ENCODE measurements at regions not wholly inside any gene's neighbourhood (a gene's known extent, or its start where the extent isn't known, plus 50 kb on each side); places are given as distances from the start of the nearest gene placed in this dataset.

DNA sequence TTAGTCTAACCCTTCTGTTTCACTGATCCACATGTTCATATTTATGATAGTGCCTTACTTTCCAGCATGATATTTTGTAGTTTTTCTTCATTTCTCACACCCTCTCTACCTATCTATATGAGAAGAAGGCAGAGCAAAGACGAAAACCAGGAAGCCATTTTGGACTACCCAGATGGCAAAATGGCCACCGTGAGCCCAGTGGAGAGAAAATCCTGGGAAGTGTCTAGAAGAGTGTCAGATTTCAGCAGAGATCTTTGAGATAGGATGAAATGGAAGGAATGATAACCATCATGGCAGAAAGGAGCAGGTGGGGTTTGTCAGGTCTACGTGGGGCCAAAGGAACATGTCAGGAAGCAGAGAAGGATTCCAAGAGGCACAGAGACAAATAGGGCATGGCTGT, 84.0 kb upstream of the MYCN start:
- Mint-ChIP-seq H3K9me3 (no peaks in the 10 kb centered on the region), H3K27ac (no peak overlapping the region), H3K4me3 (no peak overlapping the region), H3K27me3 (no peaks in the 10 kb centered on the region), H3K36me3 (ENCODE audit: low read depth) (no peaks in the 10 kb centered on the region), H3K4me1 (no peaks in the 10 kb centered on the region)
- POLR2A ChIA-PET = no interaction called here
- DNase-seq = no peak
- CTCF ChIA-PET = interaction anchor here (0.7 kb wide), 1 partner anchor 620 kb away, joined by 3 read pairs; no protein-coding TSS in a partner anchor

DNA sequence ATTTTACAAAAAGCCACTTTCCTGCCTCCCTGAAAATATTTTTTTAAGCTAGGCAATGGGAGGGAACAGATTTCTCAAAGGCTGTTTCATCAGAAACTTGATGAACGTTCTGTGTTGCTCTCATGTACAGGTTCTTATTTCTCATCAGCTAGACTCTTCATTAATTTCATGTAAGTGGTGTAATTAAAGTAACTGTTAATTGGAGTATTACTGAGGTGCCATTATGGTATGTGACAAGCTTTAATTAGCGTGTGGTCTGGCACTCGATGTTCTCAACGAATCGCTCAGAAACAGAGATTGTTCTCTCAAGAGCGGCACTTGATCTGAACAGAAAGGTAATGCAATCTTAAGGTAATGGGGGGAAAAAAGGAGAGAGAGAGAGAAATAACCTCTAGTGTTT, 81.9 kb upstream of the MYCN start:
- Mint-ChIP-seq H3K27me3 (no peaks in the 10 kb centered on the region), H3K27ac (no peak overlapping the region), H3K36me3 (ENCODE audit: low read depth) (no peaks in the 10 kb centered on the region), H3K9me3 (no peaks in the 10 kb centered on the region), H3K4me3 (no peak overlapping the region), H3K4me1 (no peaks in the 10 kb centered on the region)
- POLR2A ChIA-PET = no interaction called here
- CTCF ChIA-PET = interaction anchor here (1.4 kb wide), 1 partner anchor 13 kb away, joined by 3 read pairs; no protein-coding TSS in a partner anchor
- DNase-seq = no peak

DNA sequence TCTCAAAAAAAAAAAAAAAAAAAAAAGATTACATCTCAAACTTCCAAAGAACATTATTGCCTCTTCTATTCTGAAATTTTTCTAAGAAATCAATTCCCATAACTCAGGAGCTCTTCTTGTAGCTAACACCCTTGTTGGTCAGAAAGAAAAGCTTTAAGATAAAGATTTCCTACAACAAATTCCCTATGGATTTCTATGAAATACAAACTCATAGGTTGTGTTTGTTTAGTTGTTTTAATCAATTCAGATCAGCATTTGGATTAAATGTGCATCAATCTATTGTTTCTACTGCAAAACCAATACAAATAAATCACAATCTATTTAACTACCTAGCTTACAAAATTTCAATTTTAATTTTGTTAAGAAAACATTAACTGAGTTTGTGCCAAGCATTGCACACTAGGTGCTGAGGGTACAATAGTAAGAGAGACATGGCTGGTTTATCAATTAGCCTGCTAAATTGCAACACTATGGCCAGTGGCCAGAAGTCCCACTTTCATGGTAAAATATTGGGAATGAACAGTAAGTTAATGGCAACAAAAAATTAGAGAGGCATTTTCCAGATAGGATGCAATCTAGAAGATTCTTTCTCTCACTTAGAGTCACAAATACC, 80.2 kb upstream of the MYCN start:
- no peaks in the 10 kb centered on the region for H3K27me3 Mint-ChIP-seq
- no peak for DNase-seq
- H3K27ac Mint-ChIP-seq = no peak overlapping the region
- no peak overlapping the region for H3K4me3 Mint-ChIP-seq
- H3K9me3 Mint-ChIP-seq = no peaks in the 10 kb centered on the region
- POLR2A ChIA-PET = no interaction called here
- CTCF ChIA-PET = no interaction called here
- no peaks in the 10 kb centered on the region for H3K36me3 Mint-ChIP-seq (ENCODE audit: low read depth)
- H3K4me1 Mint-ChIP-seq = no peaks in the 10 kb centered on the region

DNA sequence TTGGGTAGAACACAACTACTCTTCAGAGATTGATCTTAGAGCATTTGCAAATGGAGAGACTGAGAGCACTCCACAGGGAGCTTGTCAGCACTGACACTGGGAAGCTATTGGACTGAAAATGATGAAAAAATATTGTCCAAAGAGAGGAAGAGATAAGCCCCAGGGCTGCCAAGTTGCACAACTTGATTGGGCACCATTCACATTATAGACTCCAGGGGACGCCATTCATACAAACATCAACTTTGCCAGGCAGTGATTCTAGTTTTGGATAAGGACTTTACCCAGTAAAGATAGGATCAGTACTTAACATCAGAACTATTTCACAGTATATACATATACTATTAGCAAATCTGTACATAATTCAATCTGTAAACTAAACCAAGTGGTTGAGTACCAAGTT, 79.6 kb upstream of the MYCN start:
- ChIA-PET POLR2A (no interaction called here), CTCF (no interaction called here)
- Mint-ChIP-seq H3K4me3 (no peak overlapping the region), H3K27ac (no peak overlapping the region), H3K9me3 (no peaks in the 10 kb centered on the region), H3K36me3 (ENCODE audit: low read depth) (no peaks in the 10 kb centered on the region), H3K4me1 (no peaks in the 10 kb centered on the region), H3K27me3 (no peaks in the 10 kb centered on the region)
- no peak for DNase-seq

DNA sequence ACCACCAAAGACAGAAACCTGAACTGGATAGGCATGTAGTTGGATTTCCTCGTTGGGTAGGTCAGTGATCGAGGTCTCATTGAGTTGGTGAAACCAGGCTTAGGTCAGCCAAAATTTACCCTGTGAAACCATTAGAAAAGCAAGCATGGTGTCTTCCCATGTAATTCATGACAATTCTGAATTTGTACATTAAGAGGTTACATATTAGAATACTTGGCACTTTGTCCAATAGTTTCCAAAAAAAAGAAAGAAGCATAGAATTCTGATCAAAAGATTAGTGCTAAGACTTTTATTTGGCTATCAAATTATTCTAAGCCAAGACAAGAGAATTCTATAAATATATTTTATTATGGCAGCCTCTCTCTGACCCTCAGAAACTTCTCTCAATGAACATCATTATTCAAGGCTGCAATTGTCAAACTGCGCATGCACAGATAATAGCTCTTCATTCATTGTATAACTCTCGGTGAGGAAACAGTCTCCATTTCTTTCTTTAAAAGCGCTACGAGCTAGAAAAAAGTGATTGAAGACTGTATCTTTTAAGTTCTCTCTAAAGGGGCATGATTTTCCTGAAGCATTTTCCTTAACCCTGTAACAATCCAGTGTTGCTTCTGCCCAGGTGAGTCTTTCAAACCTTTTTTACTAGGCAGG, 79.1 kb upstream of the MYCN start:
- Mint-ChIP-seq H3K36me3 (ENCODE audit: low read depth) (no peaks in the 10 kb centered on the region), H3K27me3 (no peaks in the 10 kb centered on the region), H3K4me3 (no peak overlapping the region), H3K4me1 (no peaks in the 10 kb centered on the region), H3K27ac (no peak overlapping the region), H3K9me3 (no peaks in the 10 kb centered on the region)
- no peak for DNase-seq
- ChIA-PET POLR2A (no interaction called here), CTCF (no interaction called here)

DNA sequence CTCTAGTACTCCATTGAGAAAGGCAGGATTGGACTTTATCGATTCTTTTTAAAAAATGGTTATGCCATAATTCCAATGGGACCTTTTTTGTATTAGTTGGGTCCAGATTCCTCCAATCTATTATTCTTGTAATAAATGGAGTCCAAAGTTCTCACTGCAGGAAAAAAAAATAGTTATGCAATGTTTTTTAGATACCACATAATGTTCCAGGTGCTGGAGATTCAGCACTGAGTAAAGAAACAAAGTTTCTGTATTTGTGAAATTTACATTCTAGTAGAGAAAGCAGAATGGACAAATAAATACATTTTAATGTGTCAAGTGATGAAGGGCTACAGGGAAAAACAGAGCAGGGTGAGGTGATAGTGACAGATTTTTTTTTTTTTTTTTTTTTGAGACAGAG, 78.5 kb upstream of the MYCN start:
- no peak overlapping the region for H3K27ac Mint-ChIP-seq
- ChIA-PET POLR2A (no interaction called here), CTCF (no interaction called here)
- no peaks in the 10 kb centered on the region for H3K27me3 Mint-ChIP-seq
- no peaks in the 10 kb centered on the region for H3K9me3 Mint-ChIP-seq
- H3K4me3 Mint-ChIP-seq = no peak overlapping the region
- H3K36me3 Mint-ChIP-seq (ENCODE audit: low read depth) = no peaks in the 10 kb centered on the region
- H3K4me1 Mint-ChIP-seq = no peaks in the 10 kb centered on the region
- no peak for DNase-seq

DNA sequence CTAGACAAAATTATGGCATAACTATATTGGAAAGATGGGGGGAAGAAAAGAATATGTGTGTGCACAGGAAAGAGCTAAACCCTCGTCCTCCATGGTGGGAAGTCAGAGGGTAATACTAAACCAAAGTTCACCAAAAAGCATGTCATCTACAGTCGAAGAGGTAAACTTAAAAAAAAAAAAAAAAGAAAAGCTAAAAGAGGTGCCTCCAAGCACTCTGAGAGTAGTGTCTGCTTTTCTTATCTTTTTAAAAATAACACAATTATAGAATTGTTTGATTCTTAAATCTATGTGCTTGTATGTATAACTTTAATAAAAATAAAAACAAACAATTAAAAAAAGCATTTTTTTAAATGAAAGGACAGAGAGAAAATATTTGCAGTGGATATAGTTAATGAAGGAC, 77.3 kb upstream of the MYCN start:
- no peaks in the 10 kb centered on the region for H3K27me3 Mint-ChIP-seq
- no peak overlapping the region for H3K27ac Mint-ChIP-seq
- H3K4me3 Mint-ChIP-seq = no peak overlapping the region
- H3K9me3 Mint-ChIP-seq = no peaks in the 10 kb centered on the region
- CTCF ChIA-PET = no interaction called here
- no peak for DNase-seq
- H3K4me1 Mint-ChIP-seq = no peaks in the 10 kb centered on the region
- no peaks in the 10 kb centered on the region for H3K36me3 Mint-ChIP-seq (ENCODE audit: low read depth)
- POLR2A ChIA-PET = no interaction called here

DNA sequence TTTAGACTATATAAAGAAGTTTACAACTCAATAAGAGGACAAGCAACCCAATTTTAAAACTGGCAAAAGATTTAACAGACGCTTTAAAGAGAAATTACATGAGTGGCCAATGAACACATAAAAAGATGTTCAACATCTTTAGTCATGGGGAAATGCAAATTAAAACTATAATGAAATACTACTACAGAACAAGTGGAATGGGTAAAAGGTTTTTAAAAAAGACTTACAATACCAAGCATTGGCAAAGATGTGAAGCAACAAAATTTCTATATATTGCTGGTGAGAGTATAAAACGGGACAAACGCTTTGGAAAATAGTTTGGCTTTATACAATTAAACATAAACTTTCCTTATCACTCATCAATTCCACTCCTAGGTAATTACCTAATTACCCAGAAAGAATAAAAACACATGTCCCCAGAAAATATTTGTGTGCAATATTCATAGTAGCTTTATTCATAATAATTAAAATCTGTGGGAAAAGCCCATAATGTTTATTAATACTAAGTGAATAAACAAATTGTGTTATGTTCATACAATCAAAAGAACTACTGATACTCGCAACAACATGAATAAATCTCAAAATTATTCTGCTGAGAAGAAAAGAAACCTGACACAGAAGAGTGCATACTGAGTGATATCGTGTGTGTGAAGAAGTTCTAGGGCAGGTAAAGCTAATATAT, 76.7 kb upstream of the MYCN start:
- ChIA-PET CTCF (no interaction called here), POLR2A (no interaction called here)
- DNase-seq = no peak
- Mint-ChIP-seq H3K27me3 (no peaks in the 10 kb centered on the region), H3K9me3 (no peaks in the 10 kb centered on the region), H3K27ac (no peak overlapping the region), H3K36me3 (ENCODE audit: low read depth) (no peaks in the 10 kb centered on the region), H3K4me3 (no peak overlapping the region), H3K4me1 (no peaks in the 10 kb centered on the region)

DNA sequence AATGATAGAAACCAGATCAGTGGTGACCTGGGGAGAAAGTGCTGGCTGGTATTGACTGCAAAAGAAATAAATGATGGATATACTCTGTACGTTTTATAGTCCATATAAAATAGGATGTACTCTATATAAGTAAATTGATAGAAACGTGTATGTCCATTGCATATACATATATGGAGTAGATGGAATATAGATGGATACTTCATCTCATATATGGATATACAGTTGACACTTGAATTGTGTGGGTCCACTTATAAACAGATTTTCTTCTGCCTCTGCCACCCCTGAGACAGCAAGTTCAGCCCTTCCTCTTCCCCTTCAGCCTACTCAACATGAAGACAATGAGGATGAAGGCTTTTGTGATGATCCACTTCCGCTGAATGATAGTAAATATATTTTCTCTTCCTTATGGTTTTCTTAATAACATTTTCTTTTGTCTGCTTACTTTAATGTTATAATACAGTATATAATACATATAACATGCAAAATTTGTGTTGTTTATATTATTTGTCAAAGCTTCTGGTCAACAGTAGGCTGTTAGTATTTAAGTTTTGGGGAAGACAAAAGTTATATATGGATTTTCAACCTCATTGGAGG, 76.1 kb upstream of the MYCN start:
- no peaks in the 10 kb centered on the region for H3K36me3 Mint-ChIP-seq (ENCODE audit: low read depth)

DNA sequence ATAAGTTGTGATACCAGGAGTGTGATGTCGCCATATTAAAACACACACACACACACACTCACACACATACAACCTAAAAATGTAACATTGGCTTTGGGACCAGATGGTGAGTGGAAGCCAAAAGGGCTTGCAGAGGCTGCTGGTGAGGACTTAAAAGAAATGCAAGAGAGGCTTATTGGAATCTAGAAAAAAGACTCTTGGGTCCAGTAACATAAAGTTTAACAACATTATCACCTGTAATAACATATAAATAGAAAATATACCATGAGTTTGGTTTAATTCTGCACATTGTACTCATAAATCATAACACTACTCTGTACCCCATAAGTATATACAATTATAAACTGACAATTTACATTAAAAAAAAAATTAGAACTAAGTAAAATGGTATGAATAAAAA, 74.4 kb upstream of the MYCN start:
- Mint-ChIP-seq H3K27ac (no peak overlapping the region), H3K9me3 (no peaks in the 10 kb centered on the region), H3K4me3 (no peak overlapping the region), H3K27me3 (no peaks in the 10 kb centered on the region), H3K36me3 (ENCODE audit: low read depth) (no peaks in the 10 kb centered on the region), H3K4me1 (no peaks in the 10 kb centered on the region)
- POLR2A ChIA-PET = no interaction called here
- CTCF ChIA-PET = no interaction called here
- DNase-seq = no peak

More for the DNA sequence above, 76.1 kb upstream of the MYCN start:
- CTCF ChIA-PET = no interaction called here
- no peak for DNase-seq
- Mint-ChIP-seq H3K27me3 (no peaks in the 10 kb centered on the region), H3K27ac (no peak overlapping the region), H3K9me3 (no peaks in the 10 kb centered on the region), H3K4me1 (no peaks in the 10 kb centered on the region), H3K4me3 (no peak overlapping the region)
- POLR2A ChIA-PET = no interaction called here

DNA sequence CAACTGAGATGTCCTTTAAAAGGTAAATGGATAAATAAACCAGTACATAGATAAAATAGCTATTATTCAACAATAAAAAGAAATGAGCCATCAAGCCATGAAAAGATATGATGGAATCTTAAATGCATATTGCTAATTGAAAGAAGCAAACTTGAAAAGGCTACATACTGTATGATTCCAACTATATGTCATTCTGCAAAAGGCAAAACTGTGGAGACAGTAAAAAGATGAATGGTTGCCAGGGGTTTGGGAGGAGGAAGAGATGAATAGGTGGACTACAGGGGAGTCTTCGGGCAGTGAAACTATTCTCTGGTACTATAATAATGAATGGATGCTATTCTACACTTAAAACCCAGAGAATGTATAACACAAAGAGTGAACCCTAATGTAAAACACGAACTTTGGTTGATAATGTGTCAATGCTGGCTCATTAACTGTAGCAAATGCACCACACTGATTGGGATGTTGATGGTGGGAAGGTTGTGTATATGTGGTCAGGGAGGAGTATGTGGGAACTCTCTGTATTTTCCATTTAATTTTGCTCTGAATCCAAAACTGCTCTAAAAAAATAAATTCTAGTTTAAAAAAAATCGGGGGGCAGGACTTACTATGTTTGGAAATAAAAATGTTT, 73.7 kb upstream of the MYCN start:
- H3K27ac Mint-ChIP-seq = no peak overlapping the region
- H3K27me3 Mint-ChIP-seq = no peaks in the 10 kb centered on the region
- H3K36me3 Mint-ChIP-seq (ENCODE audit: low read depth) = no peaks in the 10 kb centered on the region
- H3K4me1 Mint-ChIP-seq = no peaks in the 10 kb centered on the region
- POLR2A ChIA-PET = no interaction called here
- no peak for DNase-seq
- H3K4me3 Mint-ChIP-seq = no peak overlapping the region
- no peaks in the 10 kb centered on the region for H3K9me3 Mint-ChIP-seq
- CTCF ChIA-PET = no interaction called here

DNA sequence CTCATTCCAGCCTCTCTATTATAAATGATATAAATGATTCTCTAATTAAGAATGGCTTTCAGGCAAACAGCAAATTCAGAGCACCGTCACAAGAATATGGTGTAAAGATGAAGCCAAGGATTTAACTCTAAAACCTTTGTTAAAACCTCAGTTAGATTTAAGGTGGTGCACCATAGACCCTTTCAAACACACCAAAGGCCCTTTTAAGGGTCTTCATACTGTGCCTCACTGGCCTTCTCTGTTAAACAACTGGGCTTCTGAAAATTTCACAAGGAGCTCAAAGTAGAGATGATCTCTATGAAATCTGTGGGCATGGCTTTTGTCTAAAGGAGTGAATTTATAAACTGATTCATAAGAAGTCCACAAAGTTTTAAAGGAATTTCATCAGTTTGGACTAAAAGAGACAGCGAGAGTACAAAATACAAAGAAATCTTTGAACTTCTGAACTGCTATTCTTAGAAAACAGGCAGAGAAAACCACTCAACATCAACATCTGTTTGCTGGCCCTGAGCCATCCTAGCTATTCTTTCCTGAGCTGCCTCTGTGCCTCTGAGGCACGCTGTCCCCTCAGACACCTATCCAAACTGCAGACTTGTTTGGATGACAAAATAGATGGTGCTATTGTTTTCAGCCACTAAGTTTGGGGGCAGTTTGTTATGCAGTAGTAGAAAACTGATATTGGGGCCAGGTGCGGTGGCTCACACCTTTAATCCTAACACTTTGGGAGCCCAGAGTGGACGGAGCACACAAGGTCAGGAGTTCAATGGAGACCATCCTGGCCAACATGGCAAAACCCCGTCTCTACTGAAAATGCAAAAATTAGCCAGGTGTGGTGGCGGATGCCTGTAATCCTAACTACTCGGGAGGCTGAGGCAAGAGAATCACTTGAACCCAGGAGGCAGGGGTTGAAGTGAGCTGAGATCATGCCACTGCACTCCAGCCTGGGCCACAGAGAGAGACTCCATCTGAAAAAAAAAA, 72.9 kb upstream of the MYCN start:
- no peaks in the 10 kb centered on the region for H3K4me1 Mint-ChIP-seq
- no peak for DNase-seq
- H3K27me3 Mint-ChIP-seq = no peaks in the 10 kb centered on the region
- H3K4me3 Mint-ChIP-seq = no peak overlapping the region
- no peaks in the 10 kb centered on the region for H3K9me3 Mint-ChIP-seq
- ChIA-PET CTCF (interaction anchor here (0.6 kb wide), 1 partner anchor 732 kb away, joined by 3 read pairs; no protein-coding TSS in a partner anchor), POLR2A (no interaction called here)
- no peak overlapping the region for H3K27ac Mint-ChIP-seq
- no peaks in the 10 kb centered on the region for H3K36me3 Mint-ChIP-seq (ENCODE audit: low read depth)

DNA sequence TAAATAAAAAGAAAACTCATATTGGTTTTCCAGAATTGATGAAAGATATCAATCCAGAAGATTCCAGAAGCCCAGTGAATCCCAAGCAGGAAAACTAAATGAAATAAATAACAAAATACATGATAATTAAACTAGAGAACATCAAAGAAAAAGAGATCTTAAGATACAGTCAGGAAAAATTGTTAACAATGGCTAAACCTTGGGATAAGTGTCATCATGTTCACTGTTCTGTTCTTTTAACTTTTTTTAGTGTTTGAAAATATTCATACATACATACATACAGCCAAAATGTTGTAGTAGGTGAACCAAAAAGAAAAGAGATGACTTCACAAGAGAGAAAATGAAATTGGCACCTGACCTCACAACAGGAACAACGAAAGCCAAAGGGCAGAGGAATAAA, 72.2 kb upstream of the MYCN start:
- ChIA-PET POLR2A (no interaction called here), CTCF (no interaction called here)
- no peak overlapping the region for H3K27ac Mint-ChIP-seq
- DNase-seq = no peak
- no peaks in the 10 kb centered on the region for H3K27me3 Mint-ChIP-seq
- no peaks in the 10 kb centered on the region for H3K4me1 Mint-ChIP-seq
- H3K36me3 Mint-ChIP-seq (ENCODE audit: low read depth) = no peaks in the 10 kb centered on the region
- H3K4me3 Mint-ChIP-seq = no peak overlapping the region
- no peaks in the 10 kb centered on the region for H3K9me3 Mint-ChIP-seq

All from activated CD4-positive, alpha-beta memory T cell treated with anti-CD3 and anti-CD28 coated beads, Interleukin-2, amount 10 ng/mL, durations not matched to agents 7 days and 5 days (primary cell).